ENCODE measurements at regions not wholly inside any gene's neighbourhood (a gene's known extent, or its start where the extent isn't known, plus 50 kb on each side); places are given as distances from the start of the nearest gene placed in this dataset.

DNA sequence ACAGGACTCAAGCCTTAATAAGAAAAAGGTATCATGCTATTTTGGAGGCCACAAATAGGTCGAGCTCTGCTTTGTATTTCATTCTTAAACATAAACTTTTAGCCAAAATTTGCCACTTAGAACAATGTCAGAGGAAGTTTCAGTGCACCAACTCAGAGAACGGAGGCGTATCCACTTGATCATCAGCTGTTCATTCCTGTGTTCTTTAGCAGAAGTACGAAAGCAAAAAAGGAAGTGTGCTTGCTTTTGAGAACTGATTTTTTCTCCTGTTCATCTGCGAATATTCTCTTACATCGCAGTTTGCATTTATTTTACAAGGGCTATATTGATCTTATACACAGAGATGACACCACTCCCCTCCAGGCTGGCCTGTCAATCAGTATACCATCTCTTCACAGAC lies 188.6 kb upstream of the SOX5 start:
- dilution Hi-C loops (cut with MboI; ENCODE audit: extremely low pct_ligation_motif_present, low sequenced_read_pairs) = no loop called here

More for the DNA sequence above, 188.6 kb upstream of the SOX5 start:
- FAIRE-seq (no peak), DNase-seq (ENCODE audit: low read depth, low spot score) (no peak)
- Histone ChIP-seq H3K36me3 (ENCODE audit: control insufficient read depth in 2 of 2, extremely low read depth in 1 of 2, insufficient read depth in 2 of 2, low read length in 2 of 2) (no peaks in the 10 kb centered on the region), H3K9ac (replicated peaks; ENCODE audit: extremely low read depth, insufficient read depth, low read length) (no peak overlapping the region), H3K9me1 (replicated peaks; ENCODE audit: control insufficient read depth, extremely low read depth, insufficient read depth, low read length) (no peaks in the 10 kb centered on the region), H3K9me3 (replicated peaks; ENCODE audit: control insufficient read depth, insufficient read depth, low read length) (no peaks in the 10 kb centered on the region), H3K4me1 (ENCODE audit: control insufficient read depth, extremely low read depth, insufficient read depth, low read length) (no peaks in the 10 kb centered on the region), H3K4me2 (ENCODE audit: insufficient read depth, low read length) (no peak overlapping the region), H3K27ac (ENCODE audit: insufficient read depth, low read depth, low read length) (no peak overlapping the region), H3K79me2 (ENCODE audit: control insufficient read depth, insufficient read depth, low read length) (no peaks in the 10 kb centered on the region), H3K4me3 (replicated peaks in 1 of 3; ENCODE audit: insufficient read depth in 1 of 3, low read depth in 1 of 3, low read length in 3 of 3) (no peak overlapping the region), H4K20me1 (replicated peaks; ENCODE audit: control insufficient read depth, extremely low read depth, insufficient read depth, low read length) (no peaks in the 10 kb centered on the region), H2AFZ (ENCODE audit: low read depth, low read length) (no peak overlapping the region), H3K27me3 (ENCODE audit: control insufficient read depth in 2 of 2, insufficient read depth in 2 of 2, low read length in 2 of 2) (peaks cover 2 to 5% of the 10 kb centered on the region in 2 experiments)
- TF ChIP-seq EZH2 (IDR thresholded peaks at IDR 0.05; ENCODE audit: borderline replicate concordance, low read depth, low read length, severe bottlenecking) (no peak), MYC (IDR thresholded peaks at IDR 0.05; ENCODE audit: low read depth, low read length) (no peak), FOS (IDR thresholded peaks at IDR 0.05; ENCODE audit: borderline replicate concordance, insufficient read depth, low read length) (no peak), GATA2 (IDR thresholded peaks at IDR 0.05; ENCODE audit: insufficient read depth, insufficient read length, low read depth, low read length) (no peak)
- TF ChIP-seq, protein P1, sequence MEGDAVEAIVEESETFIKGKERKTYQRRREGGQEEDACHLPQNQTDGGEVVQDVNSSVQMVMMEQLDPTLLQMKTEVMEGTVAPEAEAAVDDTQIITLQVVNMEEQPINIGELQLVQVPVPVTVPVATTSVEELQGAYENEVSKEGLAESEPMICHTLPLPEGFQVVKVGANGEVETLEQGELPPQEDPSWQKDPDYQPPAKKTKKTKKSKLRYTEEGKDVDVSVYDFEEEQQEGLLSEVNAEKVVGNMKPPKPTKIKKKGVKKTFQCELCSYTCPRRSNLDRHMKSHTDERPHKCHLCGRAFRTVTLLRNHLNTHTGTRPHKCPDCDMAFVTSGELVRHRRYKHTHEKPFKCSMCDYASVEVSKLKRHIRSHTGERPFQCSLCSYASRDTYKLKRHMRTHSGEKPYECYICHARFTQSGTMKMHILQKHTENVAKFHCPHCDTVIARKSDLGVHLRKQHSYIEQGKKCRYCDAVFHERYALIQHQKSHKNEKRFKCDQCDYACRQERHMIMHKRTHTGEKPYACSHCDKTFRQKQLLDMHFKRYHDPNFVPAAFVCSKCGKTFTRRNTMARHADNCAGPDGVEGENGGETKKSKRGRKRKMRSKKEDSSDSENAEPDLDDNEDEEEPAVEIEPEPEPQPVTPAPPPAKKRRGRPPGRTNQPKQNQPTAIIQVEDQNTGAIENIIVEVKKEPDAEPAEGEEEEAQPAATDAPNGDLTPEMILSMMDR (IDR thresholded peaks at IDR 0.05; ENCODE audit: extremely low read depth in 1 of 2, insufficient read depth in 1 of 2, low read depth in 1 of 2, low read length in 2 of 2) = no peak
- TF ChIP-seq, protein P2, sequence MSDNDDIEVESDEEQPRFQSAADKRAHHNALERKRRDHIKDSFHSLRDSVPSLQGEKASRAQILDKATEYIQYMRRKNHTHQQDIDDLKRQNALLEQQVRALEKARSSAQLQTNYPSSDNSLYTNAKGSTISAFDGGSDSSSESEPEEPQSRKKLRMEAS (IDR thresholded peaks at IDR 0.05; ENCODE audit: insufficient read depth, insufficient read length) = no peak
- intact Hi-C loops (cut with micrococcal nuclease) = no loop called here
- ChIA-PET POLR2A (no interaction called here), CTCF (no interaction called here)
- no TSS peak for BruUV-seq (replicated peaks)
